ENCODE measurements at regions not wholly inside any gene's neighbourhood (a gene's known extent, or its start where the extent isn't known, plus 50 kb on each side); places are given as distances from the start of the nearest gene placed in this dataset.

- TF ChIP-seq CTCF (conservative IDR thresholded peaks at IDR 0.05 in 1 of 2, IDR thresholded peaks at IDR 0.05 in 1 of 2; ENCODE audit: extremely low read depth in 1 of 2, insufficient read depth in 1 of 2, low read depth in 1 of 2, low read length in 2 of 2) (no peak), EZH2 (IDR thresholded peaks at IDR 0.05; ENCODE audit: borderline replicate concordance, low read length) (no peak)
Measured at GRCh38 chr17:73753751-73754496, 109.7 kb upstream of the SDK2 start.
